GM18499 (cell line): ENCODE measurements at regions not wholly inside any gene's neighbourhood (a gene's known extent, or its start where the extent isn't known, plus 50 kb on each side); places are given as distances from the start of the nearest gene placed in this dataset.

Experiments
- ATAC-seq: cut with Tn5 transposase; IDR thresholded peaks from one replicate; pipeline ENCODE4 v1.9.1; 2021; ENCODE audit warnings: moderate number of reproducible peaks; ENCODE audit not compliant: insufficient read depth, unreplicated experiment

DNA sequence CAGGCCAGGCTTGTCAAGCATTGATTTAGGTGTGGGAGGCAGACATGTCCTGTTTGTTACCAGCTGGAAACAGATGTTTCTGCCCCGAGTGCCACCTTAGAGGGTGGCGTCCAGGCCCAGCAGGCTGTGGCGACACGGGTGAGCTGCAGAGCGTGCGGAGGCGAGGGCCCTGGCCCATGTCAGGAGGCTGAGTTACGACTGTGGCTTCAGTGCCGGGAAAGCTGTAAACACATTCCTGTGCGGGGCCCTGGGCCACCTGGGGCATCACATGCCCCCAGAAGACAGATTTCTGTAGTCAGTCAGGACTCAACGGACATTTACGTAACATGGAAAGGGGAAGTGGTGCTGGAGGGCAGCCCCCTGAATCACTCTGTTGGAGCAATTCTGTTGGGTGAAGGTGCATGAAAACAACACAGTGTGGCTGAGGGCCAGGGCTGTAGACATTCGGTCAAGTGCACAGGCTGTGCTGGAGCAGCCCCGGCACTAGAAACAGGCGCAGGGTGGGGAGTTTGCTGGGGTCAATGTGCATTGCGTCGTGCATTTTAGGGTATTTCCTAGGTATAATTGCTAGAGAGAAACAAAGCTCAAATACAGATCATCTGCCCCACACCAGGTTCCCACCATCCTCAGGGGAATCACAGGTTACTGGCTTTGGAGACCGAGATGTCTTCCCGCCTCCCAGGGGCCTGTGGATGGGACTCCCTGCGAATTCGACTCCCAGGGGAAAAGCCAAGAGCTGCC is 291.8 kb downstream of the TMEM121 start:
- ATAC-seq = no peak

DNA sequence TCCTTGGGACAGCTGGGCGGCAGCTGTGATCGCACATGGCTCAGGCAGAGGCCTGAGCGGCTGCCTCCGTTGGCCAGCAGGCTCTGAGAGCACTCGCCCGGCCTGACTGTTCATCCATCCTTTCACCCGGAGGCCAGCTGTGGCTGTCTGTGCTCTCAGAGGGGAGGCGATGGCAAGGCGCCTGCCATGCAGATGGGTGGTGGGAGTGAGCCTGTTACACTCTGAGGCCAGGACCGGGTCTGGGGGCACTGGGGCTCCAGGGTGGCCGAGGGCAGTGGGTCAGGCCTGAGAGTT is 292.3 kb downstream of the TMEM121 start:
- ATAC-seq = no peak

DNA sequence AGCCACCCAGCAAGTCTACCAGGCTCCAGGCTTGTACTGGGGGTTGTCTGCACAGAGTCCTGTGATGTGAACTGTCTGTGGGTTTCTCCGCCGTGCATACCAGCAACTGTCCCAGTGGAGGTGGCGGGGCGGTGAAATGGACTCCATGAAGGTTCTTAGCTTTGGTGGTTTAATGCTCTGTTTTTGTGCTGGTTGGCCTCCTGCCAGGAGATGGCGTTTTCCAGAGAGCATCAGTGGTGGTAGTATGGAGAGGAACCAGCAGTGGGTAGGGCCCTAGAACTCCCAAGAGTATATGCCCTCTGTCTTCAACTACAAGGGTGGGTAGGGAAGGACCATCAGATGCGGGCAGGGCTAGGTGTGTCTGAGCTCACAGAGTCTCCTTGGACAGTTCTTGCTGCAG is 303.8 kb downstream of the TMEM121 start:
- no peak for ATAC-seq

DNA sequence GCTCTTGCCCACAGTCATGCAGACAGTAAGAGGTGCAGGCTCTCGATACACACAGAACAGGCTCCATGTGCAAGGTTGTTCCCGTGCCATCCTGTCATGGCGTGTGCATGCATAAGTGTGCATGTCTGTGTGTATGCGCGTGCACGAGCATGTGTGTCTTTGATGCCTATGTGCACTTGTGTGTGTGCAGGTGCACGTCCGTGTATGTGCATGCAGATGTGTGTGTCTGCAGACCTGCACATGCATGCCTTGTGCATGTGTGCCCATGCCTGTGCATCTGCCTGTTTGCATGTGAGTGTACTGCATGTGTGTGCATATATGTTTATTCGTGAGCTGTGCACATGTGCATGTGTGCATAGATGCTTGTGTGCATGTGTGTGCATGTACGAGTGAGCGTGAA is 309.8 kb downstream of the TMEM121 start:
- ATAC-seq = no peak

DNA sequence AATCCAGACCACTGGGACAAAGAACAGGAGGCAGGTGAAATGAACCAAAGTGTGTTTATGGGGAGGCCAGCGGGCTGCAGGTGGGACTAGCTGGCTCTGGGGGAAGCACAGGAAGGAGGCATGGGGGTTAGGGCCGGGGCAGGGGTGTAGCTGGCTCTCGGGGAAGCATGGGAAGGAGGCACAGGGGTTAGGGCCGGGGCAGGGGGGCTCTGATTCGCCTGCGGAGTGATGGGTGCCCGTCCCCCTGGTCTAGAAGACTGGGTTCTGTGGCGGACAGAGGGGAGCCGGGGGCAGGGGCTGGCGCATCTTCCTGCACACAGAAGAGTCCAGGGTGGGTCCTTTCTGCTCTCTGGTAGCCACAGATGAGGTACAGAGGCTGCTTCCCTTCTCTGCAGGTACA is 310.3 kb downstream of the TMEM121 start:
- no peak for ATAC-seq

DNA sequence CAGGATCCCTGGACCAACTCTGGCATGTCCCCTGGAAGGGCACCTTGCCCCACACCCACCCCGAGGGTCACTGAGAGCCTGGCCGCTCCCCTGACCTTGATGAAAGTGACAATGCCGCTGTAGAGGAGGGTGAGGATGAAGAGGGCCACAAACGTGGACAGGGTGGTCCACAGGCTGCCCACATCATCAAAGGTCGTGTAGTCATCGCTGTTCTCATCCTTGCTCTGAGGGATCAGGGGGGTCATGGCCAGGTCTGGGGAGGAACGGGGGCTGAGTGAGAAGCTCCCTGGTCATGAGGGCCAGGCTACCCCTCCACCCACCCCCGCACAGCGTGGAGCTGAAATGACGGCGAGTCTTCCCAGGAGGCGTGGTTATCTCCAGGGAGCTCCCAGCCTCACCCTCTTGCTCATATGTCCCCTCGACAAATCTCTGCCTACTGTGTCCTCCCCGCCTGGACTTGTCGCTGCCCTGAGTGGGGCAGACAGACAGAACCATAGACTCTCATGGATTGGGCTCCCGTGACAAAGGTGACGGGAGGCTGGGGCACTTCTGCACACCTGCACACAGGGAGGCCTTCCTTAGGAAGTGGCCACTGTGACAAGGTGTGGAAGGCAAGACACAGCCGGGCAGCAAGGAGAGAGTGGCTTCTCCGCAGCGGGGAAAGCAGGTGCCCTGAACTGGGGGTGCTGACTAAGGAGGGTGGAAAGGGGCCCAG is 311.1 kb downstream of the TMEM121 start:
- ATAC-seq = no peak

DNA sequence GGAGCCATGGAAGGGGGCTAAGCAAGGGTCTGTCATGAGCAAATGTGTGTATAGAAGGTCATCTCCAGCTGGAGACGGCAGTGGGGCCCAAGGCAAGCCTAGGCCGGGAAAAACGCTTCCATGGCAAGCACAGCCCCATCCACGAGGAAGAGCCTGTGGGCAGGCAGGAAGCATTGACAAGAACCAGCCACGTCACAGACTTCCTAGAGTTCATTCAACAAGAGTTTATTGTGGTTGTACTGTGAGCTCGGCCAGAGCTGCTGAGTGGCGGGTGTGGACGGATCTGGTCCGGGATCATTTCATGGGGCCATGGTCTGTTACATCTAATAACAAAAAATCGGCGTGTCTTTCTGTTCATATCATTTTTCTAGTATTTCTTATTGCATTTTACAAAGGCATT is 311.7 kb downstream of the TMEM121 start:
- no peak for ATAC-seq

DNA sequence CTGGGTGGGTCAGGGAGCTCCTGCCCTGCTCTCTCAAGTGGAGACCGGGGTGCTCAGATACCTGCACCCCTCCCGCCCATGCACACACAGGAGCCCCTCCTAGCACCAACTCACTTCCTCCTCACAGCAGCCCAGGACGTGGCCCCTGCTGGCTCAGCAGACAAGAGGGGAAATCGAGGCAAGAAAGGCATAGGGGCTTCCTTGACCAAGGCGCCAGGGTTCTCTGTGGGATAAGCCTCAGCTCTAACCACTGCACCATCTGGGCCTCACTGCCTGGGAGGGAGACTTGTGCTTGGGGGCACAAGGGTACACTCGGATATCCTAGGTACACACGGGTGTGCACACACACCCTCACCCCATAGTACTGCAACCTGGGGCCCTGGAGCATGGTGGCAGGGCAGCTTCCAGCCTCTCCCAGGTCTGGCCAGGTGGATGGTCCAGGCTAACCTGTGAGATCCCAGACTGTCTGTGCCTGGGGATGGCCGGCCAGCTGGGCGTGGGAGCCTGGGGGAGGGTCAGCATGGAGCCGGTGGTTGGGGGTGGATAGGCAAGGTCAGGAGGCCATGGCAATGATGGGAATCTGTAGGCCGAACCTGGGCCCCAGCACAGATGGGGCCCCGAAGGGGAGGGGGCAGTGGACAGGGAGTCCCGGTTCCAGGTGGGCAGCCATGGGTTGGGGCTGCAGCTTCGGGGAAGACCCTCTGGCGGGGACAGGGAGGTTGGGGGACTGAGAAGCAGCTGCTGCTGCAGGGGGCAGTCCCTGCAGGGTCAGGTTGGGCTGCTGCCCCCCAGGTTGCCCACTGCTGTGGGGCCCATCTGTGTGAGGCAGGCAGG is 312.4 kb downstream of the TMEM121 start:
- ATAC-seq = no peak

DNA sequence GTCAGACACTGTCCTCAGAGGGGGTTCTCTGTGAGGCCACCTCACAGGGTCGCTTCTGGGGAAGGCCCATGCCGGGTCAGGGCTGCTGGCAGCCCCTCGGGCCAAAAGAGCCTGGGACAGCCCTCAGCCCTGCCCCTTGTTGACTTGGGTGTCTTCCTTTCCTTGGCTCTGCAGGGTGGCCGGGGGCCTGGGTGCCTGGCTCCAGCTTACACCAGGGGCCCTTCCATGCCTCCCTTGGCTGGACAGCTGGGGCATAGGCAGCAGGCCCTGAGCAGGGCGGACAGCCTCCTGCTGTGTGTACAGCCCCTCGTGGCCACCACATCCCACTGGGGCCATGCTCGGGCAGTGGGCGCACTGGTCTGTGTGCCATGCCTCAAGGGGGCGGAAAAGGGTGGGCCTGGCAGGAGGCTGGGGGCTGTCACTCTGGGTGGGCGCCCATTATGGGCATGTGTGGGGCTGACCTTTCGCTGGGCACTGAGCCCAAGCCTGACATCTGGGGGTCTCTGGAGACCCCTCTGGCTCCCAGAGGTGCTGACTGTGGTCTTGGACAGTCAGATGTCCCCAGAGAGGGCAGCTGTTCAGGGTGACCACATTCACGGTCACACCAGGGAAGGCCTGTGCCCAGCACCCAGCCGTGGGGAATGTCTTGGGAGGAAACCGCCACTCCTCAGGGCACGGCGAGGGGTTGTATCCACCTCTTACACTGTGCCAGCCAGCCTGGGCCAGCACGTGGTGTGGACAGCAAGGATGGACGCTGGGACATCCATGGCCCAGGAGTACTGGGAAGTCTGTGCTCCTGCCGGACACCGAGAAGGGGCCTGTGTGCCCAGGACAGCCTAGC is 313.3 kb downstream of the TMEM121 start:
- no peak for ATAC-seq

DNA sequence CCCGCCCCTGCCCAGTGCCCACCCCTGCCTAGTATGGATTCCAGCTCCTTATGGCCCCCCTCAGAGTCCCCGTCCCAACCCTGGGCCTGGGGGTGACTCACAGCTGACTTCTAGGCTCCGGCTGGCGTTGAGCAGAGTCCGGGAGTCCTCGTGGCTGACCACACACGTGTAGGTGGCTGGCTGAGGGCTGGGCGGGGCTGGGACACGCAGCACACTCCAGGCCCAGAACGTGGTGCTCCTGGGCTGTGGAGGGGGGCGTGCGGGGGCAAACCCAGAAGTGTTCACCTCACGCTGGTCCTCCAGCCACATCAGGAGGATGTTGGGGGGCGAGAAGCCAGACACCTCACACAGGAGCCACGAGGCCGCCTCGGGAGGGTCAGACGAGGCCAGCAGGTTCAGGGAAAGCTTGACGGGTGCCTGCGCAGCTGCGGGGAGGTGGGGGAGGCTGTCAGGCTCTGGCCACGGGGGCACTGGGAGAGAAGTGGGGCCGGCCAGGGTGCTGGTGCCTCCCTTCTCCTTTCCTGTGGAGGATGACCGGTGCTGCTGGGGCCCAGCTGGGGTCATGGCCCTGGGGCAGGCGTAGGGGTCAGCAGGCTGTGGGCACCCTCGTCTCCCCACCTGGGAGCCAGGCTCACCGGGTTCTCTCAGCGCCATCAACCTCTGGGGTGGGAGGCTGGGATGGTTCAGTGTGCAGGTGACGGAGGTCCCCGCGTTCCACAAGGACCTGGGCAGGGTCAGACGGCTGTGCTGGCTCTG is 314.1 kb downstream of the TMEM121 start:
- no peak for ATAC-seq

DNA sequence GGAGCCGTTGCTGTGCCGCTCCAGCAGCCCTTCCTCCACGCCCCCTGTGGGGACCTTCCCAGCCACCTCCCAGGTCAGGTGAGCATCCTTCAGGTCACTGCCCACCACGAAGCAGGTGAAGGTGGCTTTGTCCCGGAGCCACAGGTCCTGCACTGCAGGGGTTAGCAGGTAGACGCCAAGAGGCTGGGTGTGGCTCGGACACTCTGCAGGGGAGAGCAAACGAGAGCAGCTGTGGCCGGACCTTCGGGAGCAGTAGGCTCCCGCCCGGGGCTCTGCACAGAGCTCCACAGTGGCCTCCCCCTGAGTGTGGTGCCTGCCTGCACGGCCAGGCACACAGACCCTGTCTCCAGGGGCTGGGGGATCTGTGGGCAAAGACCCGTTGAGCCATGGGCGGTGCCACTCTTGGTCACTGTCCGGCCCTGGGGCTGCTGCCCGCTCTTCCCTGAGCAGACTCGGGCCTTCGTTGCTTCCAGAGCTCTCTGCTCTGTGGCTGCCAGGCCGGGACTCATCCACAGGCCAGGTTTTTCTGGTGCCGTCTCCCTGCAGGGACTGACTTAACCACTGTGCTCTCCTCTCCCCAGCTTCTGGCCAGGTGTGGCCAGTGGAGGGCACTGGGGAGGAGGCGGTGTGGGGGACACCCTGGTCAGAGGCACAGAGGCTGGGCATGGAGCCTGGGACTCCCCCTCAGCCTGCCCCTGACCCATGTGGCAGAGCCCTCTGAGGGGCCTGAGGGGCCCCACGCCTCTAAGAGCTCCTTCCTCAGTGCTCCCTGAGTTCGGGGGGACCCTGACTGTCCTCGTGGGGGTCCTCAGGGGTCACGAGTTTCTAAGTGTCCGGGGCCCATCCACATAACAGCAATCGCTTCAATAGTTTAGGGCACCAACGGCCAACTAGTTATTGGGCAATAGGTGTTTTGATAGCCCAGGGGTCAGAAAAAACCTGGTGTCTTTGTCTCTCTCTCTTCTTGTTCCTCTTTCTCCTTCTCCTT is 314.9 kb downstream of the TMEM121 start:
- no peak for ATAC-seq

DNA sequence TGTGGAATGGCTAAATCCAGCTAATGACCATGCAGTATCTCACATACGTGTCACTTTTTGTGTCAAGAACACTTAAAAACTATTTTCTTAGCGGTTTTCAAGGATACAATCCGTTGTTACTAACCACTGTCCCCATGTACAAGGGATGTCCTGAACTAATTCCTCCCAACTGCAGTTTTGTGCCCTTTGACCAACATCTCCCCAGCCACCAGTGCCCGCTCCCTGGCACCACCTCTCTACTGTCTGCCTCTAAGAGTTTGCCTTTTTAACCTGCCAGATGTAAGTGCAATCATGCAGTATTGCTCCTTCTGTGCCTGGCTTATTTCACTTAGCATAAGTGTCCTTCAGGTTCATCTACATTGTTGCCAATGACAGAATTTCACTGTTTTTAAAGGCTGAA is 315.7 kb downstream of the TMEM121 start:
- no peak for ATAC-seq

DNA sequence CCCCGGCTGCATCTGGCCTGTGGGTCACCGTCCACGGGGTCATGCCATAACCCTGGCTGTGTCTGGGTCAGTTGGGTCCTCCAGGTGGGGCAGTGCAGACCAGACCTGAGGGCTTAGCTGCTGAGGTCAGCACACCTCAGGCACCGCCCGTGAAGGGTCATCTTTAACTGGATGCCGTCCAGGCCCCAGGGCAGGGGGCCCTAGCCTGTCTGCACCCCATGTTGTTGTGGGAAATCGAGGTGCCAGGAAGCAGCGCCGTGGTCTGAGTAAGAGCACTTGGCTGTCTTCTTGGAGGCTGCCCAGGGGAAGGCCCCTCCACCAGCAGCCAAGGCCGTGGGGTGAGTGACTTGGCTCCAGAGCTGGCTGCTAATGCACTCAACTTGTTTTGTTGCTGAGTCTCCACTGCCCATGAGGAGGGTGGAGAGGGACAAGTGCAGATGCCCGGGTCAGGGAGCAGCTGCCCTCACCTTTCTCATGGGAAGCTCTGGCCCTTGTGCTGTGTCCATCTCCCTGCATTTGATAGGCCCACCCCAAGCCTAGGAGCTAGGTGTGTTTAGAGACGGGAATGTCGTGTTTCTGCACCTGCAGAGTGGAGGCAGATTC is 317.2 kb downstream of the TMEM121 start:
- no peak for ATAC-seq

DNA sequence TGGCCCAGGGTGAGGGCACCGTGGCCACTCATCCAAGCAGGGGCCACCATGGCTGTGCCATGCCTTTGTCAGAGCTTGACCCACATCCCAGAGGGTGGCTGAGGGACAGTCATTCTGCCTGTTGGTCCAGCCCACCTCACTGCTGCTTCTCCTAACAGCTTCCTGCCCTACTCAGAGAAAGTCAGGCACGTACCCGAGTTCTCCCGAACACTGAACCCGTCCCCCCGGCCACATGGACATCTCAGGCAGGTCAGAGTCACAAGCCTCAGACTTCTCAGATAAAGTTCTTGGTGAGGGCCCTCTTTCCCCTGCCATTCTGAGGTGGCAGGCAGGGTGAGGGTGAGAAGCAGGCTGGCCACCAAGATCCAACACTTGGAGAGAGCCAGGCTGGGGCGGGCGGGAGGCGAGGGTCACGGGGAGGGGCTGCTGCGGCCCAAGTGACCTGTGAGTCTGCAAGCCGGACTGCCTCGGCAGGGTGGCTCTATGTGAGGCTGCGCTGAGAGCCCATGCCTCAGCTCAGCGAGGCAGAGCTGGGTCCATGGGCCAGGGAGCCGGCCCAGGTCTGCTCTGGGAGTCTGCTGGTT is 317.8 kb downstream of the TMEM121 start:
- ATAC-seq = no peak

DNA sequence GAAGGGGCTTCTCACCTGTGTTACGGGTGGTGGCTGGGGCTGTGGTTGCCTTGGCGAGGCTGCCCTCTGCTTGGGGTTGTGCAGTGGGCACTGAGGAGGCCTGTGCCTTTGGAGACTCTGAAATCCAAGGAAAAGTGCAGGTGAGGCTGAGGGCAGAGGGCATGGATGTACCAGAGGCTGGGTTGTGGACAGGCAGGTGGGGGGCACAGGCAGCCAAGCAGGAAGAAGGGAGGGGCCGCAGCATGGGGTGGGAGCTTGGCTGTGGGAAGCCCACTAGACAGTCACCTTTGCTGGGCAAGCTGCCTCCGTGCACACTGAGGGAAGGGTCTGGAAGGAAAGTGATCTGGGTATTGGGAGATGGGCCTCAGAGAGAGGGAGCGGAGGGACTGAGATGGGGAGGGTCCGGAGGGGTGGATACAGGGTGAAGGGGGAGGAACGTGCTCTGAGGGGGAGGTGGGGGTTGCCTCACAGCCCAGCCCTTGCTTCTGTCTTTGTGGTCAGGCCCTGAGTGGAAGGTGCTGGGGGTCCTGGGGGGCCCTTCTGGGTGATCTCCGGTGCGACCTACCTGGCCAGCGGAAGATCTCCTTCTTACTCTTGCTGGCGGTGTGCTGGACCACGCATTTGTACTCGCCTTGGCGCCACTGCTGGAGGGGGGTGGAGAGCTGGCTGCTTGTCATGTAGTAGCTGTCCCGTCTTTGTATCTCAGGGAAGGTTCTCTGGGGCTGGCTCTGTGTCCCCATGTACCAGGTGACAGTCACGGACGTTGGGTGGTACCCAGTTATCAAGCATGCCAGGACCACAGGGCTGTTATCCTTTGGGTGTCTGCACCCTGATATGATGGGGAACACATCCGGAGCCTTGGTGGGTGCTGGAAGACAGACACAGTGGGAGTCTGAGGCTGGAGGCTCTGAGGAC is 318.7 kb downstream of the TMEM121 start:
- no peak for ATAC-seq

DNA sequence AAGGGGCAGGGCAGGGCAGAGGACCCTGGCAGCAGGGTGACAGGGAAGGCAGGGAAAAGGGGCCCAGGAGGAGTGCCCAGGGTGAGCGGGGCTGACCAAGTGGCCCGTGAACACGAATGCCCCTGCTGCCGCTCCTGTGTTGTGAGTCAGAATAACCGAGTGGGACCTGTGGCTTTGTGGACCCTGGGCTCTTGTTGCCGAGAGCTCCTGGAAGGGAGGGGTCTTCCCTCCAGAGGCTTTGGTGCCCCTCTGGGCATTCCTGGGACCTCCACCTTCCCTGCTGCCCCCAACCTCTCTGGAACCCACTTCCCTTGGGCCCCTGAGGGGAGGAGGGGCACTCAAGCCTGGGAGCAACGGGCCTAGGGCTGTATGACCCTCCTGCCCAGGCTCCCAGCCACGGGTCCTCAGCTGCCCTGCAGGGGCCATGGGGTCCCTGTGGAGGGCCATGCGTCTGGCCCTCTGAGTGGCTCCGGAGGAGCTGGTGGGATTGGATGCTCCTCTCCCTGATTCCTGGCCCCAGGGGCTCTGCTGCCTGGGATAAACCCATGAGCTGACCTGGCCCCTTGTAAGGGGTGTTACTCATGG is 319.4 kb downstream of the TMEM121 start:
- ATAC-seq = no peak

DNA sequence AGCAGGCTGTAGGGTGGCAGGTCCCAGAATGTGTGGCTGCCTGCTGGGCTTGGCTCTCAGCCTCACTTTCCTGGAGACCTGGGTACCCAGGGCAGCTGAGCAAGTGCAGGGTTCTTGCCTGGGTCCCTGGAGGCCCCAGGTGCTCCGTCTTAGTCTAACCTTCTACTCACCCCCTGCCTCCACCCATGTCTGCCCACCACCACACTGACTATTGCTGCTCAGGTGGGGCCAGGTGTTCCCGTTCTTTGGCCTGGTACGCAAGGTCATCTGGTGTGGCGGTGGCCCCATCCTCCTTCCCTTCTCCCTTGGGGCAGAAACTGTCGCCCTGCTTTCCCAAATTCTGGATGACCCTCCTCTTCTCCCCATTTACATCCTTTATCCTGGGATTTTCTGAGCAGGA is 319.9 kb downstream of the TMEM121 start:
- ATAC-seq = no peak
